GM18502 (cell line): ENCODE measurements at regions not wholly inside any gene's neighbourhood (a gene's known extent, or its start where the extent isn't known, plus 50 kb on each side); places are given as distances from the start of the nearest gene placed in this dataset.

Source experiments
- ATAC-seq: cut with Tn5 transposase; IDR thresholded peaks from one replicate; pipeline ENCODE4 v1.9.1; 2021; ENCODE audit warnings: mild to moderate bottlenecking; ENCODE audit not compliant: unreplicated experiment, poor library complexity

- ATAC-seq: no peak
Observed at GRCh38 chr1:47709872-47710231, 272.0 kb downstream of the FOXD2 start.

DNA sequence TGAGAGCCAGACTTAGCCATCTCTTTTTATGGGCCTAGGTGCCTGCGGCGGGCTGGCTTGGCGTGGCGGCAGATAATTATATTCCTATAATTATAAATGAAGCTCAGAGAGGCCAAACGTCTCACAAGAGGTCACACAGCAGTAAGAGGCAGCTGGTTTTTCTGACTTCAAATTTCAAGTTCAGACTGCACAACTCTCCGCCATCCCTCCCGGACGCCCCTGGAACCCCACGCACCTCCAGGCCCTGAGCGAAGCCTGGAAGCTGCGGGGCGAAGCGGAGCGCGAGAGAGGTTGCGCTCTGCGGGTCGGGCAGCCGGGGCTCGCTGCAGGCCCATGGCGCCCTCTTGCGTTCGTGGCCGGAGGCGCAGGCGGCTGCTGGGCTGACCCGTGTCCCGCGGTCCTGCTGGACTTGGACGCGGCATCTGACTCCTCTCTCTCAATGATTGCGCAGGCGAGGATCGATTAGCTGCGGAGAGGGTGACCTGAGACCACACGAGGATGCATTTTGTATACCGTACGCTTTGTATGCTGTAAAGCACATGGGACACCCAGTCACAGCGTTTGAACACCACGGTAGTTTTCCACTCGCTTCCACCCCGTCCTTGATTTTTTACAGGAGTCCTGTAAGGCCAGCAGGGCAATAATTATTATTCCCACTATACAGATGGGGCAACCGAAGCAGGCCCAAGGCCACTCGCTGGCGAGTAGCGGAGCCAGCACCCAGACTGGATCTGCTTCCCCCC lies 272.7 kb downstream of the FOXD2 start:
- ATAC-seq: peak; percentile 81
